Lower leg skin (tissue), 3 donors: ENCODE measurements at regions not wholly inside any gene's neighbourhood (a gene's known extent, or its start where the extent isn't known, plus 50 kb on each side); places are given as distances from the start of the nearest gene placed in this dataset.

Source experiments
- POLR2A ChIP-seq, 2 donors: fragments of 450-650 bp; IDR thresholded peaks; one replicate each; pipeline ENCODE4 v1.6.1; 2016 to 2017; ENCODE audit warnings: antibody characterized with exemption in 2 of 2, mild to moderate bottlenecking in 1 of 2, moderate library complexity in 1 of 2
- TF ChIP-seq, protein P1 (sequence below), 3 donors: fragments of 450-650 bp; IDR thresholded peaks; one replicate each; pipeline ENCODE4 v1.5.1; 2016; ENCODE audit warnings: antibody characterized with exemption in 3 of 3, mild to moderate bottlenecking in 3 of 3, moderate library complexity in 2 of 3

GRCh38 chr18:65365245-65365980 is 385.4 kb upstream of the CDH7 start:
- TF ChIP-seq, protein P1, sequence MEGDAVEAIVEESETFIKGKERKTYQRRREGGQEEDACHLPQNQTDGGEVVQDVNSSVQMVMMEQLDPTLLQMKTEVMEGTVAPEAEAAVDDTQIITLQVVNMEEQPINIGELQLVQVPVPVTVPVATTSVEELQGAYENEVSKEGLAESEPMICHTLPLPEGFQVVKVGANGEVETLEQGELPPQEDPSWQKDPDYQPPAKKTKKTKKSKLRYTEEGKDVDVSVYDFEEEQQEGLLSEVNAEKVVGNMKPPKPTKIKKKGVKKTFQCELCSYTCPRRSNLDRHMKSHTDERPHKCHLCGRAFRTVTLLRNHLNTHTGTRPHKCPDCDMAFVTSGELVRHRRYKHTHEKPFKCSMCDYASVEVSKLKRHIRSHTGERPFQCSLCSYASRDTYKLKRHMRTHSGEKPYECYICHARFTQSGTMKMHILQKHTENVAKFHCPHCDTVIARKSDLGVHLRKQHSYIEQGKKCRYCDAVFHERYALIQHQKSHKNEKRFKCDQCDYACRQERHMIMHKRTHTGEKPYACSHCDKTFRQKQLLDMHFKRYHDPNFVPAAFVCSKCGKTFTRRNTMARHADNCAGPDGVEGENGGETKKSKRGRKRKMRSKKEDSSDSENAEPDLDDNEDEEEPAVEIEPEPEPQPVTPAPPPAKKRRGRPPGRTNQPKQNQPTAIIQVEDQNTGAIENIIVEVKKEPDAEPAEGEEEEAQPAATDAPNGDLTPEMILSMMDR (IDR thresholded peaks at IDR 0.05), result no peak
- TF ChIP-seq POLR2A (IDR thresholded peaks at IDR 0.05), result no peak
